Testis (tissue), 2 donors: ENCODE measurements at regions not wholly inside any gene's neighbourhood (a gene's known extent, or its start where the extent isn't known, plus 50 kb on each side); places are given as distances from the start of the nearest gene placed in this dataset.
A peak's percentile ranks its signal among the peaks of the same experiment; 100 is the strongest.
"Not testable (repeated sequence)": the region's sequence is repeated elsewhere in the genome, so short reads cannot be mapped to it uniquely, and the experiment has no call there.

Source experiments
- DNase-seq: peaks from one replicate; pipeline ENCODE4 v3.0.0-alpha.2; 2019
- H3K27ac ChIP-seq, 2 donors: fragments of 200-600 bp; sonication (generic); one replicate each; pipeline ENCODE4 v1.5.1; 2019
- H3K27me3 ChIP-seq: fragments of 200-600 bp; sonication (generic); one replicate; pipeline ENCODE4 v1.5.1; 2019
- H3K36me3 ChIP-seq: fragments of 200-600 bp; sonication (generic); one replicate; pipeline ENCODE4 v1.5.1; 2017; ENCODE audit warnings: low read depth; ENCODE audit errors: missing control alignments
- H3K4me1 ChIP-seq: fragments of 200-600 bp; sonication (generic); one replicate; pipeline ENCODE4 v1.5.1; 2019
- H3K4me3 ChIP-seq, 2 donors: fragments of 200-600 bp; sonication (generic); one replicate each; pipeline ENCODE4 v1.5.1; 2017 to 2019
- H3K9me3 ChIP-seq: fragments of 200-600 bp; sonication (generic); one replicate; pipeline ENCODE4 v1.5.1; 2017
- WGBS, 2 donors: methylation state at CpG; one replicate each; pipeline ENCODE4 v1.1.5; 2018; 5-methylcytosine and 5-hydroxymethylcytosine counted together
- intact Hi-C: fragments of 100-400 bp; cut with DNase I; formaldehyde crosslinking; loops from one replicate; pipeline ENCODE4 v1.15.1; 2023; ENCODE audit warnings: low total_unique reads

DNA sequence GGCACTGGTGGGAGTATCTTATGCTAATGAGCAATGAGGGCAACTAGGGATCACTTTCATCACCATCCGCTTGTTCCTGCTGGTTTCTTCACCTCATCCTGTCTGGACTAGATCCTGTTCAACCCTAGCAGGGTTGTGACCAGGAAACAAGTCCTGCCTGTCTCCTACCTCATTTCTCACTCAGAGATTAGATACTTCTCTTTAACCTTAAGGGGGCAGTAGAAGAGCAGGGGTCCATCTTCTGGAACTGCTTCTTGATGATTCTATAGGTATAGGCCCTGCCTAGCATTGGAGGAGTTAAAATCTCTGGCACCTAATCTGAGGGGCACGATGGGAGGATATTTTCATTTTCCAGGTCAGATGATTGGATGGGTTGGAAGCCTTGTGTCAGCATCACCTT is 415.5 kb downstream of the TGIF2LX start:
- not testable (repeated sequence) for DNase-seq, H3K27ac ChIP-seq
- 67 to 68% methylated on average over 2 of the region's 2 CpGs for WGBS, 2 donors

DNA sequence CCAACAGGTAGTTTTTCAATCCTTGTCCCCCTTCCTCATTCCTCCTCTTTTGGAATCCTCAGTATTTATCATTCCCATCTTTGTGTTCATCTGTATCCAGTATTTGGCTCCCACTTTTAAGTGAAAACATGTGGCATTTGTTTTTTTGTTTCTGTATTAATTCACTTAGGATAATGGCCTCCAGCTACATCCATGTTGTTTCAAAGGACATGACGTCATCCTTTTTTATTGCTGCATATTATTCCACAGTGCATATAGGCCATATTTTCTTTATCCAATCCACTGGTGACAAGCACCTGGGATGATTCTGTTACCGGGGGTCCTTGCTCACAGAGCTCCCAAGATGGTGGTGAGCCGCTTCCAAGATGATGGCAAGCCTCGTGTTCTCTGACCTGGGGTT is 447.9 kb downstream of the TGIF2LX start:
- DNase-seq, H3K27ac ChIP-seq, H3K36me3 ChIP-seq, H3K27me3 ChIP-seq, H3K4me3 ChIP-seq, H3K4me1 ChIP-seq, intact Hi-C loops, H3K9me3 ChIP-seq: not testable (repeated sequence)
- 89 to 100% methylated on average over 1 of the region's 4 CpGs for WGBS, 2 donors

More for the DNA sequence above, 415.5 kb downstream of the TGIF2LX start:
- H3K4me3 ChIP-seq, H3K4me1 ChIP-seq, intact Hi-C loops, H3K9me3 ChIP-seq, H3K36me3 ChIP-seq, H3K27me3 ChIP-seq: not testable (repeated sequence)

DNA sequence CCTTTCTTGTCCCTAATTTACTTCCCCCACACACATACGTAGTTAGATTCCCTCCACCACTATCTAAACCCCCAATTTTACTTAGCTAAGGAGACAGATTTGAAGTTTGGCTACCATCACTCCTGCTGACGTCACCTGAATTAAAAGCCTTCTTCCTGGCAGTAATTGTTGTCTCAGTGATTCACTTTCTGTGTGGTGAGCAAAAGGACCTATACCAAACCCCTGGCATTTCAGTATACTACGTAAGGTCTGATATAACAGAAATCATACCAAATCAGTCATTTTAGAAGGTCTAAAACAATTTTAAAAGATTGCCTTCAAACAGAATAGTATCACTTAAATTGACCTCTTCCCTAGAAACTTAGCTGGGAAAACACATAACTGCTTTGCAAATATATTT is 476.3 kb downstream of the TGIF2LX start:
- H3K4me1 ChIP-seq, H3K9me3 ChIP-seq, intact Hi-C loops, DNase-seq, H3K36me3 ChIP-seq, H3K4me3 ChIP-seq, H3K27me3 ChIP-seq, H3K27ac ChIP-seq: not testable (repeated sequence)
- 83% methylated on average over 1 of the region's 3 CpGs; no CpG with 5 or more reads in 1 of the 2 donors for WGBS, 2 donors

DNA sequence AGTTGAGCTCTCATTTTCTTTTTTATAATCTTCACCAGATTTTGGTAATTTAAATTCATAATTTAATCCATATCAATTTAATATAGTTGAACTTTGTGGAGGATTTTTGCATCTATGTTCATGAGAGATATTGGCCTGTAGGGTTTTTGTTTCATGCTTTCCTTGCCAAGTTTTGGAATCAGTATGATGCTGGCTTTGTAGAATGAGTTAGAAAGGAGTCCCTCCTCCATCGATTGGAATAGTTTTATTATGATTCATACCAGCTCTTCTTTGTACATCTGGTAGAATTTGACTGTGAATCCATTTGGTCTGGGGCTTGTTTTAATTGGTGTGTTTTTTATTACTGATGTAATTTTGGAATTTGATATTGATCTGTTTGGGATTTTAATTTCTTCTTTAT is 480.5 kb downstream of the TGIF2LX start:
- intact Hi-C loops, H3K4me3 ChIP-seq, H3K9me3 ChIP-seq, DNase-seq, H3K36me3 ChIP-seq, H3K27ac ChIP-seq, H3K27me3 ChIP-seq, H3K4me1 ChIP-seq: not testable (repeated sequence)
- 64 to 79% methylated on average over 1 of the region's 1 CpG for WGBS, 2 donors

DNA sequence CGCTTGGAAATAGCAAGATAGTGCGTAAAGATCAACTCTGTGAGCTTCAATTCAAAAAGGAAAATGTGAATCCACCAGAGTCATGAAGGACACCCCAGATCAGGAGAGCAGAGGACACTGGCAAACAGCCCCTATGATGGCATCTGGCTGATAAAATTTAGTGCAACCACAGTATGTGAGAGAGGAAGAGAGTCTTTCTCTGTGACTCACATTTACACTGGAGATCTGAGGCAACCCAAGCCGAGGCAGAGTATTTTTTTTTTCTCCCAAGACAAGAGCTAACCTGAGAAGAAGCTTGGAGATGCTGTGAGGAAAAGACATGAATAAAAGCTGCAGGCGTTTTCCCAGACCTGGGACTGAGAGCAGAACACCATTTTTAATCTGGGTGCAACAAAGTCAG is 482.2 kb downstream of the TGIF2LX start:
- H3K27ac ChIP-seq, DNase-seq, intact Hi-C loops, H3K27me3 ChIP-seq, H3K36me3 ChIP-seq, H3K4me3 ChIP-seq, H3K4me1 ChIP-seq, H3K9me3 ChIP-seq: not testable (repeated sequence)
- WGBS, 2 donors: 66 to 87% methylated on average over 4 of the region's 4 CpGs

DNA sequence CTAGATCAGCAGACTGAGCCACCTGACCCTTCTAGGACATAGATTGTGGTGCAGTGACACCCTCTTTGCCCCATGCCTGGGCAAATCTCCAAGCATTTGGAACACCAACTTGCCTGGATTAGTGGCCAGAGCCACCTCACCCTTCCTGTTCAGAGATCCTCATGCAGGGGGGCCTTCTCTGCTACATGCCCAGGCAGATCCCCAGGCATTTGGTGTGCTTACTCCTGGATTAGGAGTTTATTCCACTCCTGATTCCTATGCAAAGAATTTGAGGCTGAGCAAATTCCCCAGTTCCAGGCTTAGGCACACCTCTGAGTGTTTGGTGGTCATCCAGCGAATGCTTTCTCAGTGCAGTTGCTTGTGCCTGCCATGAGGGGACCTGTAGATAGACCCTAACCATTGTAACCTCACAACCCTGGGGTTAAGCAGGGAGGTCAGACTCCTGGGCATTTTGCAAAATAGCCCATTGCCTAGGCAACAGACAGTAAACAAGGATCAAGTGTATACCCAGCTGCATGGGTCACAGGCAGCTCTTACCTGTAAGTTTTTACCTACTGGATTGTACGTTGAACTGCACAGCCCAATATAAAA is 483.2 kb downstream of the TGIF2LX start:
- 80 to 90% methylated on average over 1 to 2 of the region's 2 CpGs for WGBS, 2 donors
- H3K36me3 ChIP-seq, H3K4me3 ChIP-seq, intact Hi-C loops, H3K27ac ChIP-seq, DNase-seq, H3K9me3 ChIP-seq, H3K27me3 ChIP-seq, H3K4me1 ChIP-seq: not testable (repeated sequence)

DNA sequence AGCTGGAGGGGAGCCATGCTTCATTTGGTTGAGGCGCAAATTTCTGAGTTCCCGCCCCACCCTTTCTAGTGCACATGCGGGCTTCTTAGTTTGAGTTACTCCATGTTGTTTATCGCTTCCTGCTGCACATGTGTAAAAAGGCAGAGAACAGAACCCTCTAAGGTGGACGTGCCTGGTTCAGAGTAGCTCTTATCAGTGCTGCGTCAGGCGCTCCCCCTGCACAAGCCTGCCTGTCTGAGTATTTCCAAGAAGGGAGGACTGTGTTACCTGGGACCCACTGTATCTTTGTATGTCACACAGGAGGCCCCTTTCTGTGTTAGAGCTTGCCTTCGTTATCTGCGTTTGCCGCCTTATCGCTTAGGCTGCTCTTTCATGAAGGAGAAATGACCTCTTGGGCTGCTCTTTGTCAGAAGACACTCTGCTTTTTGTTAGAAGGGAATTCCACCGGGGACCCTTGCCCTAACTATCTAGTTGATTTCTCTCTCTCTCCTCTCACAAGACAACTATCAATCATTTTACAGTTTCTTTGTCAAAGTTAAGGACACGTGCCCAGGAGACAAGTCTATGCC is 532.1 kb downstream of the TGIF2LX start:
- H3K9me3 ChIP-seq, DNase-seq, intact Hi-C loops, H3K27ac ChIP-seq, H3K27me3 ChIP-seq, H3K36me3 ChIP-seq, H3K4me3 ChIP-seq, H3K4me1 ChIP-seq: not testable (repeated sequence)
- 20 to 71% methylated on average over 1 to 3 of the region's 13 CpGs for WGBS, 2 donors

DNA sequence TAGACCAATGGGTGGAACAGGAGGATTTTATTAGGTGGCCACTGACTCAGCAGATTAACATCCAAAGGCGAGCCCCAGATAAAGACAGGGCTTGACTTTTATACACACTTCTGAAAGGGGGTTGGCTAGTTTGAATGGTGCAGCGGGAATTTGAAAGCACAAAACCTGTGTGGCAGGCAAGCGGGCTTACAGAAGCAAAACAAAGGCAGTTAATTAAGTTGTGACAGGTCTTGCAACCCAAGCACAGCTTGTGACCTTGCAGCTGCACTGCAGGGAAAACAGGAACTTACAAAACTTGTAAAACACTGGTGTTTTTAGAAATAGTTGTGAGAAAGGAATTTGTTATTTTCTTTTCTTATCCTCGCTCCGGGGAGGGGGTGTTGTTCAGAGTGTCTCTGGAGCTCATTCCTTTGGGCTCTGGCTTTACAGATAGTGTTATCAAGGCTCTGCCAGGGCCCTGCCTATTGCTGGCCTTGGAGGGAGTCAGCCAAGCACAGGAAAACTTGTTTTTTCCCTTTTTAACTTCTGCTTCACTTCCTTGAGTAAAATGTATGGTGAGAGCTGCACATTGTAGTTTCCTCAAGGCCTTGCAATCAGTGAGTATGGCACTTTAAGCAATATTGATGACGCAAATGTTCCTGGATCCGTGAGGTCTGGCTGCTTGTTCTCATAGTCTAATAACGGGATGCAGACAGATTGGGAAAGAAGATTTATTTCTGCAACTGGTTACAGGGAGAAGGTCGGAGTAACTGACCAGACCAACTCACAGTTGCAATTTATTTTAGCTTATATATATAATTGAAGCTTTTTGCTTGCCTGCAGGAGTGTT is 536.6 kb downstream of the TGIF2LX start:
- H3K27me3 ChIP-seq, H3K4me1 ChIP-seq, H3K27ac ChIP-seq, intact Hi-C loops, H3K36me3 ChIP-seq, H3K9me3 ChIP-seq, H3K4me3 ChIP-seq: not testable (repeated sequence)
- WGBS, 2 donors: 23 to 27% methylated on average over 9 of the region's 9 CpGs
- peak; percentile 15 for DNase-seq

DNA sequence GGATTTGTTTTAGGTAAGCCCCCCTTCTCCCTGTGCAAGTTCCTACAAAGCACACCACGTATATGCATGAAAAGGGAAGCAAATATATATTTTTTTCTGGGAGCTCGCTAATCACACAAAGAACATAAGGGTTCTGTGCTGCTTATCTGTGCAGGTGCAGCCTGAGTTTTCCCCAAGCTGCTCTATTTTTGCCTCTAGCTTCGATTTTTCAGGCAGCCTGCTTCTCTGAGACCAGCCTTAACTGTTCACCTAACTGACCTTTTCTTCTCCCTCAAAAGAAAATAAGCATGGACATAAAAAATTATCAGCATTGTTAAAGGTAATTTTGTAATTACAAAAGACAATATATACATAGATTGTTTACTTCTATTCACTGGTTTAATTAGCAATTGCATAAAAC is 552.7 kb downstream of the TGIF2LX start:
- 49 to 83% methylated on average over 2 of the region's 3 CpGs for WGBS, 2 donors
- intact Hi-C loops, H3K4me1 ChIP-seq: not testable (repeated sequence)

DNA sequence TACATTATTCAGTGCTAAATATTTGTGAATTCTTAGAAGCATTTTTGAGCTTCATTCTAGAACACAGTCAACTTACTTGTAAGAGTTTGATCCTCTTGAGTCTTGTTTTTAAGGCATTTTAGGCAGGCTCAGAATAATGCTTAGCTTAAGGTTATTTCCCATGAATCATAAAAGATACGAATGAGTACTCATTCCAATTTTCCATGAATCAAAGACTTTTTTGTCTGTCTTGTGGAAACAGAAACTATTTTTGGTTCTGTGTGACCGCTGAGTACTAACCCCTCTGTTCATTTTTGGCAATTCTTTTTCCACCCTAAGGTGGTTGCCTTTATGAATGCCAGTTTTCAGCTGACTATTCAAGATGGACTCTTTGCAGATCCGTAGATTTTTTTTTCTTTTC is 563.7 kb downstream of the TGIF2LX start:
- 55 to 81% methylated on average over 3 of the region's 3 CpGs for WGBS, 2 donors
- intact Hi-C loops, H3K36me3 ChIP-seq, H3K27me3 ChIP-seq, H3K4me1 ChIP-seq, H3K27ac ChIP-seq, DNase-seq, H3K9me3 ChIP-seq, H3K4me3 ChIP-seq: not testable (repeated sequence)

More for the DNA sequence above, 552.7 kb downstream of the TGIF2LX start:
- not testable (repeated sequence) for H3K27me3 ChIP-seq, H3K9me3 ChIP-seq, H3K27ac ChIP-seq, H3K4me3 ChIP-seq, DNase-seq, H3K36me3 ChIP-seq

DNA sequence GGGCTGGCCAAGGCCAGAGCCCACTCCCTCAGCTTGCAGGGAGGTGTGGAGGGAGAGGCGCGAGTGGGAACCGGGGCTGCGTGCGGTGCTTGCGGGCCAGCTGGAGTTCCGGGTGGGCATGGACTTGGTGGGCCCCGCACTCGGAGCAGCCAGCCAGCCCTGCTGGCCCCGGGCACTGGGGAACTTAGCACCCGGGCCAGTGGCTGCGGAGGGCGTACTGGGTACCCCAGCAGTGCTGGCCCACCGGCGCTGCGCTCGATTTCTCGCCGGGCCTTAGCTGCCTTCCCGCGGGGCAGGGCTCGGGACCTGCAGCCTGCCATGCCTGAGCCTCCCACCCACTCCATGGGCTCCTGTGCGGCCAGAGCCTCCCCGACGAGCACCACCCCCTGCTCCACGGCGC is 599.6 kb downstream of the TGIF2LX start:
- DNase-seq, H3K9me3 ChIP-seq, intact Hi-C loops, H3K27me3 ChIP-seq, H3K4me3 ChIP-seq, H3K27ac ChIP-seq, H3K4me1 ChIP-seq, H3K36me3 ChIP-seq: not testable (repeated sequence)
- 78 to 82% methylated on average over 3 to 9 of the region's 27 CpGs for WGBS, 2 donors

DNA sequence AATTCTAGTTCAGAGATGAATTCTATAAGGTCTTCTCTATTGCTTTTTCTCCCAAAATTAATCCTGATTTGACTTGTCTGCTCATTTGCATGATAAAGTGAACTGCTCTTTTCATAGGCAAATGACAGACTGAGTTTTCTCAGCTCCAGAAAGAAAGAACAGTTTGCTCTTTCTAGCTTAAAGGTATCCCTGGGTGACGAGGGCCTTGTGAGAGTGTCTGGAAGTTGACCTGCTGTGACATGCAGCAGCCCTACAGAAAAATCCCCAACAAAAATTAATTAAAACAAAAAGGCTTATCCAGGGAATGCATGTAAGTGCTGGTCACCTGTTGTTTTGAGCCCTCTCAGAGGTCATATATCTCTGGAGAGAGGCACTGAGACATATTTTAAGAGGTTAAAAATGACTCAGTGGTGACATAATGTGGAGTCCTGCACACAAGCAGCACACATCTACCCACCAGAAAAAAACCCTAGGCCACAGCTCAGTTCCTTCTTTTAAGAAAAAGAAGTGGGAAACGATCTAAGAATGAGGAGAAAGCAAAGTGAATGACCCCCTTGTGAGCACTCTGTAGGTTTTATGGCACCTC is 602.8 kb downstream of the TGIF2LX start:
- H3K4me1 ChIP-seq, intact Hi-C loops, H3K9me3 ChIP-seq, H3K27ac ChIP-seq, H3K27me3 ChIP-seq, H3K4me3 ChIP-seq, DNase-seq, H3K36me3 ChIP-seq: not testable (repeated sequence)
- 0 to 39% methylated on average over 1 to 2 of the region's 2 CpGs for WGBS, 2 donors
